ENCODE measurements at regions not wholly inside any gene's neighbourhood (a gene's known extent, or its start where the extent isn't known, plus 50 kb on each side); places are given as distances from the start of the nearest gene placed in this dataset.

DNA sequence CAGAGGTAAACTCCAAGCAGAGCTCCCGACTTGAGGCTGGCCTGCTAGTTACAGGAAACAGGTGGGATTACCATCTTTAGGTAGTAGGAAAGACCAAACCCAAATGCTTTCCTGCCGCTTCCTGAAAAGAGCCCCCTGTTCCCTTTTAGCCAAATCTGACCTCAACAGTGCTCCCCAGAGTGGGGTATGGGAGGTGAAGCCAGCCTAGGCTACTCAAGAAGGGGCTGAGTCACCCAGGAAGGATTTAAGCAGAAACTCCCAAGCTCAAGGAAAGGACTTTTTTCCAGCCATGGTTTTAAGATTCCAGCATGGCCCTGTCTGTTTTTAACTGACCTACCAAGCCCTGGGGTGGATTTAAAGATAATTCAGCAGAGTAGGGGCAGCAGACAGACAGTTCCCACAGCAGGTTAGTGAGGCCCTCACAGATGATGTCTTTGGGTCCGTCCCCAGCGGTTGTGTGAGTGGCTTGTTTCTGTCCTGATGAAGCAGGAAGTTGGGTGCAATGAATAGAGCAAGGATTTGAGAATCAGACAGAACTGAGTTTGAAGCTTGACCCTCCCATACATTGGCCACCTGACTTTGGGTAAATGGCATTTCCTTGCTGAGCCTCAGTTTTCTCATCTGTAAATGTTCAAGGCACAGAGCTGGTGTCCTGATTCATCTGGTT is 76.9 kb upstream of the MAFB start:
- TF ChIP-seq CTCF (conservative IDR thresholded peaks at IDR 0.05 in 1 of 2, IDR thresholded peaks at IDR 0.05 in 1 of 2; ENCODE audit: extremely low read depth in 1 of 2, insufficient read depth in 1 of 2, low read depth in 1 of 2, low read length in 2 of 2) (no peak), EZH2 (IDR thresholded peaks at IDR 0.05; ENCODE audit: borderline replicate concordance, low read length) (no peak)

Measured in mammary epithelial cell (primary cell).